ENCODE measurements at regions not wholly inside any gene's neighbourhood (a gene's known extent, or its start where the extent isn't known, plus 50 kb on each side); places are given as distances from the start of the nearest gene placed in this dataset.

DNA sequence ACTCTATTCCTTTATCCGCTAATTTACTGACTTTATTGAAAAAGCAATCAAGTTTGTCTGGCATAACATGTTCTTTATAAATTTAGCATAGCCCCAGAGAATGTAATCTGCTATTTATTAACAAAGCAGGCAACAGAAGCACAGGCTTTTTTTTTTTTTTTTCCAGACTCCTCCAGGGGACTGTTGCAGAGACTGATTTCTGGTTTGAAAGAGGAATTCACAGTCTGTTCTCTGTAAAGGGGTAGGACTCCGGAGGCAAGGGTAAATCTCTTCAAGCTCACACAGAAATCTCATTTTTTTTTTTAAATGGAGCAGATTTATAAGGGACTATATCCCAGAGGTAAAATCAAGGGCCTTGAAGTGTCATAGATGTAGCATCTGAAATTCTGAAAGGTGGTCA, 1386.5 kb upstream of the CDH8 start:
- TF ChIP-seq, protein P1, sequence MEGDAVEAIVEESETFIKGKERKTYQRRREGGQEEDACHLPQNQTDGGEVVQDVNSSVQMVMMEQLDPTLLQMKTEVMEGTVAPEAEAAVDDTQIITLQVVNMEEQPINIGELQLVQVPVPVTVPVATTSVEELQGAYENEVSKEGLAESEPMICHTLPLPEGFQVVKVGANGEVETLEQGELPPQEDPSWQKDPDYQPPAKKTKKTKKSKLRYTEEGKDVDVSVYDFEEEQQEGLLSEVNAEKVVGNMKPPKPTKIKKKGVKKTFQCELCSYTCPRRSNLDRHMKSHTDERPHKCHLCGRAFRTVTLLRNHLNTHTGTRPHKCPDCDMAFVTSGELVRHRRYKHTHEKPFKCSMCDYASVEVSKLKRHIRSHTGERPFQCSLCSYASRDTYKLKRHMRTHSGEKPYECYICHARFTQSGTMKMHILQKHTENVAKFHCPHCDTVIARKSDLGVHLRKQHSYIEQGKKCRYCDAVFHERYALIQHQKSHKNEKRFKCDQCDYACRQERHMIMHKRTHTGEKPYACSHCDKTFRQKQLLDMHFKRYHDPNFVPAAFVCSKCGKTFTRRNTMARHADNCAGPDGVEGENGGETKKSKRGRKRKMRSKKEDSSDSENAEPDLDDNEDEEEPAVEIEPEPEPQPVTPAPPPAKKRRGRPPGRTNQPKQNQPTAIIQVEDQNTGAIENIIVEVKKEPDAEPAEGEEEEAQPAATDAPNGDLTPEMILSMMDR (IDR thresholded peaks at IDR 0.05), result no peak
- TF ChIP-seq POLR2A (IDR thresholded peaks at IDR 0.05), result no peak

All from uterus (tissue), 2 donors.